Trophoblast cell (in vitro differentiated cells and primary cell): ENCODE measurements at regions not wholly inside any gene's neighbourhood (a gene's known extent, or its start where the extent isn't known, plus 50 kb on each side); places are given as distances from the start of the nearest gene placed in this dataset.
A peak's percentile ranks its signal among the peaks of the same experiment; 100 is the strongest.

Experiments
- DNase-seq, 2 donors: peaks; one replicate each; pipeline ENCODE4 v3.0.0-alpha.2; 2016
- H2AFZ ChIP-seq: 2 replicates; pipeline ENCODE4 v1.6.1; 2013; ENCODE audit warnings: low read length, moderate library complexity, mild to moderate bottlenecking; ENCODE audit not compliant: insufficient read depth, poor library complexity
- H2AK5ac ChIP-seq: 2 replicates; pipeline ENCODE4 v1.6.1; 2013; ENCODE audit warnings: mild to moderate bottlenecking, low read length
- H2BK120ac ChIP-seq: 2 replicates; pipeline ENCODE4 v1.6.1; 2013; ENCODE audit warnings: low read length, mild to moderate bottlenecking, moderate library complexity; ENCODE audit not compliant: insufficient read depth, poor library complexity
- H2BK12ac ChIP-seq: 2 replicates; pipeline ENCODE4 v1.6.1; 2013; ENCODE audit warnings: mild to moderate bottlenecking, low read length, moderate library complexity
- H2BK5ac ChIP-seq: 2 replicates; pipeline ENCODE4 v1.6.1; 2013; ENCODE audit warnings: low read length, low read depth, moderate library complexity, mild to moderate bottlenecking; ENCODE audit not compliant: poor library complexity
- H3K14ac ChIP-seq: 2 replicates; pipeline ENCODE4 v1.6.1; 2013; ENCODE audit warnings: mild to moderate bottlenecking, low read length
- H3K18ac ChIP-seq: 2 replicates; pipeline ENCODE4 v1.6.1; 2013; ENCODE audit warnings: mild to moderate bottlenecking, low read length
- H3K23ac ChIP-seq: 2 replicates; pipeline ENCODE4 v1.6.1; 2013; ENCODE audit warnings: low read length
- H3K27ac ChIP-seq: 2 replicates; pipeline ENCODE4 v1.5.1; 2013; ENCODE audit warnings: low read depth, mild to moderate bottlenecking, inconsistent platforms, low read length, moderate library complexity
- H3K27me3 ChIP-seq: 2 replicates; pipeline ENCODE4 v1.6.1; 2013; ENCODE audit warnings: inconsistent platforms, mild to moderate bottlenecking, low read length, moderate library complexity; ENCODE audit not compliant: insufficient read depth
- H3K36me3 ChIP-seq, 2 experiments: 1 replicate in 1 of 2; 2 replicates in 1 of 2; pipeline ENCODE4 v1.6.1; 2013; ENCODE audit warnings: low read length in 2 of 2, mild to moderate bottlenecking in 2 of 2, moderate library complexity in 1 of 2; ENCODE audit not compliant: insufficient read depth in 2 of 2, control insufficient read depth in 1 of 2
- H3K4ac ChIP-seq: 2 replicates; pipeline ENCODE4 v1.6.1; 2013; ENCODE audit warnings: low read depth, mild to moderate bottlenecking, low read length, moderate library complexity
- H3K4me1 ChIP-seq, 2 experiments: 1 replicate in 1 of 2; 2 replicates in 1 of 2; pipeline ENCODE4 v1.6.1; 2013; ENCODE audit warnings: low read length in 2 of 2, mild to moderate bottlenecking in 2 of 2, moderate library complexity in 1 of 2; ENCODE audit not compliant: insufficient read depth in 2 of 2, control insufficient read depth in 1 of 2
- H3K4me2 ChIP-seq: 2 replicates; pipeline ENCODE4 v1.6.1; 2013; ENCODE audit warnings: inconsistent platforms, mild to moderate bottlenecking, low read length, moderate library complexity
- H3K4me3 ChIP-seq: 2 replicates; pipeline ENCODE4 v1.5.1; 2013; ENCODE audit warnings: mild to moderate bottlenecking, low read depth, low read length, inconsistent platforms
- H3K79me1 ChIP-seq: one replicate; pipeline ENCODE4 v1.6.1; 2013; ENCODE audit warnings: low read length
- H3K79me2 ChIP-seq: 2 replicates; pipeline ENCODE4 v1.6.1; 2013; ENCODE audit warnings: low read length, mild to moderate bottlenecking; ENCODE audit not compliant: control insufficient read depth, insufficient read depth, poor library complexity
- H3K9ac ChIP-seq: 2 replicates; pipeline ENCODE4 v1.6.1; 2013; ENCODE audit warnings: mild to moderate bottlenecking, low read length
- H3K9me3 ChIP-seq: 2 replicates; pipeline ENCODE4 v1.6.1; 2013; ENCODE audit warnings: low read depth, mild to moderate bottlenecking, control low read depth, inconsistent platforms, low read length; ENCODE audit not compliant: insufficient read depth
- H4K12ac ChIP-seq: 2 replicates; pipeline ENCODE4 v1.6.1; 2013; ENCODE audit warnings: low read depth, mild to moderate bottlenecking, low read length, moderate library complexity
- H4K8ac ChIP-seq: 2 replicates; pipeline ENCODE4 v1.6.1; 2013; ENCODE audit warnings: low read depth, mild to moderate bottlenecking, low read length, moderate library complexity
- H4K91ac ChIP-seq: one replicate; pipeline ENCODE4 v1.6.1; 2013; ENCODE audit warnings: low read depth, mild to moderate bottlenecking, low read length, moderate library complexity
- WGBS: extraction: QIAGEN DNeasy Blood & Tissue Kit; methylation state at CpG from one replicate; pipeline ENCODE4 v1.1.7; 2013; ENCODE audit warnings: missing lambda C conversion rate; ENCODE audit not compliant: insufficient read length, insufficient coverage; ENCODE audit errors: extremely low coverage; 5-methylcytosine and 5-hydroxymethylcytosine counted together

- WGBS: no CpG with 5 or more reads among the region's 4 CpGs
- Histone ChIP-seq H3K9ac (no peak overlapping the region), H3K36me3 (no peaks in the 10 kb centered on the region), H3K14ac (no peak overlapping the region), H2BK12ac (no peak overlapping the region), H2AK5ac (no peak overlapping the region), H2BK120ac (no peak overlapping the region), H4K91ac (no peak overlapping the region), H3K4me3 (no peak overlapping the region), H3K23ac (no peak overlapping the region), H3K79me1 (no peaks in the 10 kb centered on the region), H3K9me3 (no peaks in the 10 kb centered on the region), H3K27me3 (no peaks in the 10 kb centered on the region), H4K8ac (no peak overlapping the region), H2AFZ (no peak overlapping the region), H3K4me1 (no peaks in the 10 kb centered on the region), H3K4ac (no peak overlapping the region), H4K12ac (no peak overlapping the region), H3K79me2 (no peaks in the 10 kb centered on the region), H3K18ac (no peak overlapping the region), H3K4me2 (no peak overlapping the region), H3K27ac (no peak overlapping the region), H2BK5ac (no peak overlapping the region)
- DNase-seq: peak; percentile 52 to 71
Observed at GRCh38 chr9:1235650-1236049, 185.5 kb downstream of the DMRT2 start.

- H3K36me3 ChIP-seq: no peaks in the 10 kb centered on the region
- H3K4me3 ChIP-seq: no peak overlapping the region
Observed at GRCh38 chr9:1236061-1236460, 185.9 kb downstream of the DMRT2 start.

DNA sequence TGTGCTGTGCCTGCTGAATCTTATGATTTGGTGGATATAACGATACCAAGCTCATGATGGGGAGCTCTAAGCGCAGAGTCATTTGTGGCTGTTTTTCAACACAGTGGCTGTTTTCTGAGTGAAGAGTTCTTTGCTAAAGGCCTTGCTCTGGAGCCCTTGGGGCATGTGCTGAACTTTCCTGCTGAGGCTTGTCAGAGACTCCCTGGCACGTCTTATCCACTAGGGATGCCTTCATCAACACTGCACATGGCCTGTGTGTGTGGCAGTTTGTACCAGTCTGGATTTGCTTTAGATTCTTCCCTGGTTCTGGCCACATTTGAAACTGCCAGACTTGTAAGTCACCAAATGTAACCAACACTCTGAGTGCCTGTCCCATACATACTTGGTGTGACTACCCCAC lies 188.2 kb downstream of the DMRT2 start:
- Histone ChIP-seq H4K12ac (no peak overlapping the region), H2AK5ac (no peak overlapping the region), H2BK120ac (no peak overlapping the region), H2BK5ac (no peak overlapping the region), H2BK12ac (no peak overlapping the region), H3K27ac (no peak overlapping the region), H4K8ac (no peak overlapping the region), H3K18ac (no peak overlapping the region), H3K4me2 (no peak overlapping the region), H3K9me3 (no peaks in the 10 kb centered on the region), H3K36me3 (no peaks in the 10 kb centered on the region), H3K4me1 (no peaks in the 10 kb centered on the region), H4K91ac (no peak overlapping the region), H3K79me2 (no peaks in the 10 kb centered on the region), H3K27me3 (no peaks in the 10 kb centered on the region), H3K79me1 (no peaks in the 10 kb centered on the region), H3K4me3 (no peak overlapping the region), H3K14ac (no peak overlapping the region), H3K23ac (no peak overlapping the region), H3K4ac (no peak overlapping the region), H3K9ac (no peak overlapping the region), H2AFZ (no peak overlapping the region)
- no peak for DNase-seq
- WGBS: no CpG with 5 or more reads among the region's 3 CpGs

More at GRCh38 chr9:1236061-1236460, 185.9 kb downstream of the DMRT2 start:
- Histone ChIP-seq H3K4me1 (no peaks in the 10 kb centered on the region), H2AFZ (no peak overlapping the region), H3K79me1 (no peaks in the 10 kb centered on the region), H4K12ac (no peak overlapping the region), H3K18ac (no peak overlapping the region), H4K8ac (no peak overlapping the region), H2BK12ac (no peak overlapping the region), H3K79me2 (no peaks in the 10 kb centered on the region), H3K27me3 (no peaks in the 10 kb centered on the region), H2AK5ac (no peak overlapping the region), H3K14ac (no peak overlapping the region), H4K91ac (no peak overlapping the region), H3K27ac (no peak overlapping the region), H3K4ac (no peak overlapping the region), H2BK5ac (no peak overlapping the region), H3K9me3 (no peaks in the 10 kb centered on the region), H3K4me2 (no peak overlapping the region), H3K23ac (no peak overlapping the region), H2BK120ac (no peak overlapping the region), H3K9ac (no peak overlapping the region)
- no peak for DNase-seq
- WGBS: no CpG with 5 or more reads among the region's 2 CpGs

GRCh38 chr9:1248743-1249142 lies 198.6 kb downstream of the DMRT2 start:
- no peak overlapping the region for H4K8ac ChIP-seq
- no peaks in the 10 kb centered on the region for H3K4me1 ChIP-seq
- H3K27me3 ChIP-seq: no peaks in the 10 kb centered on the region
- H2AFZ ChIP-seq: no peak overlapping the region
- H2BK12ac ChIP-seq: no peak overlapping the region
- no peak overlapping the region for H2BK120ac ChIP-seq
- no peak overlapping the region for H3K18ac ChIP-seq
- H2AK5ac ChIP-seq: no peak overlapping the region
- no peak overlapping the region for H3K9ac ChIP-seq
- H3K4me3 ChIP-seq: no peak overlapping the region
- no peak overlapping the region for H4K91ac ChIP-seq
- no peak overlapping the region for H2BK5ac ChIP-seq
- H3K36me3 ChIP-seq: no peaks in the 10 kb centered on the region
- no peaks in the 10 kb centered on the region for H3K79me1 ChIP-seq
- H3K27ac ChIP-seq: no peak overlapping the region
- no peaks in the 10 kb centered on the region for H3K79me2 ChIP-seq
- no peak overlapping the region for H3K14ac ChIP-seq
- no peak overlapping the region for H4K12ac ChIP-seq
- WGBS: no CpG with 5 or more reads among the region's 3 CpGs
- no peak overlapping the region for H3K4ac ChIP-seq
- no peaks in the 10 kb centered on the region for H3K9me3 ChIP-seq
- no peak for DNase-seq
- H3K4me2 ChIP-seq: no peak overlapping the region
- H3K23ac ChIP-seq: no peak overlapping the region
